GM11168 (cell line): ENCODE measurements at regions not wholly inside any gene's neighbourhood (a gene's known extent, or its start where the extent isn't known, plus 50 kb on each side); places are given as distances from the start of the nearest gene placed in this dataset.

Experiments used
- in situ Hi-C: fragments of 300-500 bp; cut with MboI; formaldehyde crosslinking; loops from one replicate; pipeline ENCODE4 v1.12.0; 2022; ENCODE audit warnings: low sequenced_read_pairs; ENCODE audit not compliant: unreplicated experiment

DNA sequence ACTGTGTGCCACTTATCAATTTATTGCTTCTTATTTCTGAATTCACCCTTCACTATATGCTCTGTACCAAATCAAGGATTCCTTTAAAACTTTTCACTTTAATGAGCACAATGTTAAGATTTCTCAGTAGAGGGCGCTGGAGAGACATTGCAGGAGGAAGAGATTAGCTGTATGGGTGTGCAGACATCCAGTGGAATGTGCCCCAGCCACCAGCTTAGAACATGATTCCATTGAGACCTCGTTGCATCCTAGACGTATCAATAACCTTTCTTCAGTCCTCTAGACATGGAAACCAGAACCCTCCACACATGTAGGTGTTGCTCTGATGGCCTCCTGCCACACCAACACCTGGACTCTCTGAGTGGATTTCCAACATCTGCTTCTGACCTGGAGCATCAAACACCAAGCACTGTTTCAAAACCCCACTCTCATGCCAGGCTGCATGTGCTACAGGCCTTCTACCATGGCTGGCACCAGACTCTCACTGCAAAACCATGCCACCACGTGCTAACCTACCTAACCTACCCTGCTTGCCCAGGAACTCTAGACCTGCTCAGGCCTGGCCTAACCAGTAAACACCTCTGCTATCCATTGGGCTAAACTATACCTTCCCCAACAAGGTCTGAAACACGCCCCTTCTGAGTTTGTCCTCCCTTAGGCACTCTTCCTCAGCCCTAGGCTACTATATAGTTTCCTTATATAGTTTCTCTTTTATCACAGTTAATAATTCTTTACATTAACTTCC lies 633.2 kb upstream of the PKDCC start:
- in situ Hi-C loops = loop anchor here (10.0 kb wide), 1 partner anchor 370 kb away; no protein-coding TSS in a partner anchor

DNA sequence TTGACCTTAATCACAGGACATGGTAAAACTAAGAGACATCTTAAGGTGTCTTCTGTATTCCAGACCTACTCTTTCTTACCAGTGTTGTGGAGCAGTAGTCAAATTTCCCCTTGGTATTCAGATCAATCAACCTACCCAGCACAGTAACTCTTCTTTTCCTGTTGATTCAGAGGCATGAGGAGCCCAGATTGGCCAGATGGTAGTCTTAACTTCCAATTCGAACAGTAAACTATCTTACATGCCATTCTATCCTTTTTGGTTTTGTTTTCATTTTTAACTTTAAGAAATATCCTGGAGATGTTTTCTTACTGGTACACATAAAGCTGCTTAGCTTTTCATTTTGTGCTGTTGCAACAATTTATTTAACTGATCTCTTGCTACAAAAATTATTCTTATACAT lies 630.3 kb upstream of the PKDCC start:
- in situ Hi-C loops = loop anchor here (10.0 kb wide), 1 partner anchor 367 kb away; no protein-coding TSS in a partner anchor

DNA sequence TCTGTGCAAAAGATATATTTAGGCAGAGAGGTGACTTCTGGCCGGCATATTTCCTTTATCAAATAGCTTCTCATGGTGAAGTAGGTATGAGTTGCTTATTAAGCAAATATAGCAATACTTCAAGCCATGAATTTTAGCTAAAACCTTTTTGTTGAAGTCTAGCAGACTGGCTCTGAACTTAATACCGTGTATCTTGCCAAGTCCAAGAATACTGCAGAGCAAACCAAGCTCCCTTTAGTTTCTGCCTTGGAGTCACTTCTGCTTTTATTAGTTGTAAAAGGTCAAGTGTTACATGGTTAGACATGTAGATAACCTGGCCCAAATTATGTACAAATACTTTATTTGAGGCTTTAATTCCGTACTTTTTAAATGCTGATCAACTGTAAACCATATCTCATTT lies 627.6 kb upstream of the PKDCC start:
- in situ Hi-C loops = no loop called here

DNA sequence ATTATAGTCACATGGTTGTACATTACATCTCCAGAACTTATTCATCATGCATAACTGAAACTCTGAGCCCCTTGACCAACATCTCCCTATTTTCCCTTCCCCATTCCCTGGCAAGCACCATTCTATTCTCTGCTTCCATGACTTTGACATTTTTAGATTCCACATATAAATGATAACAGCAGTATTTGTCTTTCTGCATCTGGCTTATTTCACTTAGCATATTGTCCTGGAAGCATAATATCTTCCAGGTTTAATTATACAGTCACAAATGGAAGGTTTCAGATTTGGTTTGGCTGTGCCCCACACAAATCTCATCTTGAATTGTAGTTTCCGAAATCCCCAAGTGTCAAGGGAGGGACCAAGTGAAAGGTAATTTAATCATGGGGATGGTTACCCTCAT lies 626.9 kb upstream of the PKDCC start:
- in situ Hi-C loops = no loop called here

DNA sequence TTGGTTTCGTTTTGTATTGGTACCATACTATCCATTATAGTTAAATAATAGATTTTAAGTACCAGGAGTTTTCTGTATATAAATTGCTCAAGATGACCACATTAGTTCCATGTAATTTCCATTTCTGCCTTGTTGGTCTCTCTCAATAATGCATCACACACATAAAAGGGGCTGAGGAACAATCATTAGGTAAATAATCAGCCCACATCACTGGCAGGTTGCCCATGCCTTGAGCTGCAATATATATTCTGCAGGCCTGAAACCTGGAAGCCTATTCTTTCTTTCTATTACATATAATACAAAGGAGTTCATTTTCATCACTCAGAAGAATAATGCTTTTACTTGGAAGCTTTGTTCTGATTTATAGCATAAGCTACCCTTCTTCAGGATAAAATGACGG lies 616.1 kb upstream of the PKDCC start:
- in situ Hi-C loops = no loop called here

DNA sequence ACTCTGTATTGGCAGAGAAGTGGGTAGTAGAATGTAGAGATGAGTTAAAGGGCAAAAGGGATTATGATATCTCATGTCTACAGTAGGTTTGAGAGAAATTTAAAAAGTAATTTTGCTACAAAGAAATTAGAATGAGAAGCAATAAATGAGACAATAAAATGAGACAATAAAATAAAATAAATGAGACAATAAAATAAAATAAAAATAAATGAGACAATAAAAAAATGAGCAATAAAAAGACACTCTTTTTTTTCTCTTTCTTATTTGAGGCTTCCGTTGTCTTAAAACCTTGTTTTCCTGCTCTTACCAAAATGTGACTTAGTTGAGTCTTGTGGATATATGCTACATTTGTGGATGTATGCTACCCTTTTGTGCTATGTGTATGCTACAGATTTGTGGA lies 615.4 kb upstream of the PKDCC start:
- in situ Hi-C loops = no loop called here

DNA sequence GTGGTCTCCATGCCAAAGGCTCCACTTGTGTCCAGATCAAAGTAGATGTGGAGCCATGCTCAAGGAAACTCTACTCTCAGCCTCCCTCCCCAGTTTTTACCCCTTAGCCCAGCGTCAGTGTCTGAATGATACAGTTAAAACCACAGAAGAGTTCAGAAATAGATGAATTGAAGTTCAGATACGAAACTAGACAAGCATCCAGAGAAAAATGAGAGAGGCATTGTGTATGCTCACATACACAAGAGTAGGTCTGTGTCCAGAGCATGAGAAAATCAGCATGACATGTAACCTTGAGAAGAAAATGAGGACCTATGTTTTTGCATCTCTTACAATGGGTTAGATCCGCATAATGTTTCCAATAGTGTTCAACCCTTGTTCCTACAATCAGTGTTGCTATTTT lies 612.8 kb upstream of the PKDCC start:
- in situ Hi-C loops = no loop called here

DNA sequence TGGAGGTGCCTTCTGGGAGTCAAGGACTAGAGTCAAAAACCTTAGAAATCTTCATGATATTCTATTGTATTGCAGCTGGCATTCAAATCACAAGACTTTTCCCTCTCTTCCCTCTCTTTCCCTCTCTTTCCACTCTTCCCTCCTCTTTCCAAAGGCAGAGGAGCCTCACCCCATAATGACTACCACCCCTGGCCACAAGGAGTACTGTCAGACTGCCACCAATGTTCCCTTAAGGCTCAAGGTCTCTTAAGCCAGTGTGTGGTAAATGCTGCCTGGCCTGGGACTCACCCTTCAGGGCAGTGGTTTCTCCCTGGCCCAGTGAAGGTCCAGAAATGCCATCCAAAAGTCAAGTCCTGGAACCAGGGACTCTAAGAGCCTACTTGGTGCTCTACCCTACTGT lies 605.9 kb upstream of the PKDCC start:
- in situ Hi-C loops = no loop called here

DNA sequence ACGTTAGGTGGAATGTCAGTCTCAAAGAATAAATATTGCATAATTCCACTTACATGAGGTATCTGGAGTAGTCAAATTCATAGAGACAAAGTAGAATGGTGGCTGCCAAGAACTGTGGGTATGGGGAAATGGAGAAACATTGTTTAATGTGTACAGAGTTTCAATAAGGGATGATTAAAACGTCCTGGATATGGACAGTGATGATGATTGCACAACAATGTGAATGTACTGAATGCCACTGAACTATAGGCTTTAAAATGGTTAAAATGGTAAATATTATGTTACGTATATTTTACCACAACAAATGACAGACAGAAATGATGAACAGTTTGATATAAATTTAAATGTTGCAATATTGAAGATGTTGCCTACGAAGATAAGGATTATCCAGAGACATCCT lies 602.0 kb upstream of the PKDCC start:
- in situ Hi-C loops = no loop called here

DNA sequence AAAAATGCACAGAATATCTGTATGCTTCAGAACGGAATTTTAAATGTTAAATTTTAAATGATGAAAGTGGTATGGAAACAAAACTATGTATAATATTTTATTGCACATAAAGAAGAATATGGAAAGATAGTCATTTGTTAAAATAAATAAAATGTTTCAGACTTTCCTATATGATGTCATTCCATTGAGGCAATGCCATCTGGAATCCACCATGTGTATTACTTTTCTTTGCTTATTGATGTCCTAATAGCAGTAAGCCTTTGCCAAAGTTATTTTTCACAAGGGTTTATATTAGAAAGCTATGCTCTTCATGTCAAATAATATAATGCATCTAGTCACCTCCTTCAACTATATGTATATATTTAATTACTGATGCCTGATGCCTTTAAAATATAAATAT lies 601.6 kb upstream of the PKDCC start:
- in situ Hi-C loops = no loop called here

DNA sequence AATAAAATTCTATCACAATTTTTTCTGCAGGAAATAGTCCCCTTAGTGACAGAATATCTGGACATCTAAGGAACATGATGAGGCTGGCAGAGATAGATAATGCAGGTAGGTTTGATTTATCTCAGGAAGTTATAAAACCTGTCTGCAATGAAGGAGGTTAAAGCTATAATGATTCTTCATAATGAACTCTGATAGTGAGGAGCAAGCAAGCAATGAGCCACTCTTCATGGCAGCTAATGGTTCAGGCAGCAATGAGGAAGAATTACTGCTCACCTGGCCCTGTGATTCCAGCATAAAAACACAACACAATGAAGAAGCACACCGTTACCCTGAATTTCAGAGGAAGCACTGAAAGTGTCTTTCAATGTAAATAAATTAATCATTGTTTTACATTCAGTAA lies 599.6 kb upstream of the PKDCC start:
- in situ Hi-C loops = no loop called here

DNA sequence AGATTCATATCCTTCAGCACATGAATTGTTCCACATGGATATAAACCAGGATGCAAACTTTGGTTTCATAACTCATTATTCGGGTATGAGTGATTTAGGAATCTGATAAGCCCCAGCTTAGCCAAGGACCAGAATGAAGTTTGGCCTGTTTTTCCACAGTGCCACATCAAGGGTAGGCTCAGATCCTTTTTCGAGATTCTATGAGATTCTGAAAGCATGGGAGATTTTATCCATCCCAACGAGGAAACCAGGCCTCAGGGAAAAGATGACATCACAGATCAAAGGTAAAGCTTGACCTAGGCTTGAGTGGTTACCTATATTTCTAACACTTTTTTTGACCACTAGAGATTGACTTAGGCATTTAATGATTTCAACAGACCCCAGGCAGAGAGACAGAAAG lies 590.8 kb upstream of the PKDCC start:
- in situ Hi-C loops = no loop called here

DNA sequence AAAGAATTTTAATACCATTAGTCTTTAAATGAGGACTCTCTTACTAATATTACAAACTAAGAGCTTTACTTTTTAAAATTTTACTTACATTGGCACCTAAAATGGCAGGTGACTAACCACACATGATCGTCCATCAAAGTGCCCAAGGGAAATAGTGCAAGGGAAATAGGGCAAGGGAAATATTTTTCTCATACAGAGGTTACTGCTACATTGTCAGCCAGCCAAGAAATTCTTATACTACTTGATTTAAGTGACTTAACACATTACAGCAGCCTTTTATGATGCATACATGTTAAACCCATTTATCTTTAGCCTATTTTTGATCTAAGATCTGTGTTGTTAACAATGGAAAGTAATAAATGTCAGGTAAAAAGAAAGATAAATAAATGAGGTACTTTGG lies 587.2 kb upstream of the PKDCC start:
- in situ Hi-C loops = no loop called here

DNA sequence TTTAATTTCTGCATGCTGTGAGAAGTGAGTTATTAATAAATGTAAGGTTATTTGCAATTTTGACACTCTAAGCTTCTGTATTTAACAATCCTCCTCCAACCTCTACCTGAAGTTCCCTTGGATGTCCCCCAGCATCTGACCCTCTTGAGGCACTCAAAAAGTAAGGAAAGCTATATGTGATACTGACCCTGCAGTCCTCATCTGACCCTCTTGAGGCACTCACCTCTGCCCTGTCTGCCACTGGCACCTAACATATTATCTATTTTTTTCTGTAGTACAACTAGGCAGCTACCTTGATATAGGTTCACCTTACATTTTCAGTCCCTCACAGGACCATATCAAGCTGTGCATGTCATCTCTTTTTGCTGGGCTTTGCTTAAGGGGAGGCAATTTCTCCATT lies 583.4 kb upstream of the PKDCC start:
- in situ Hi-C loops = no loop called here

DNA sequence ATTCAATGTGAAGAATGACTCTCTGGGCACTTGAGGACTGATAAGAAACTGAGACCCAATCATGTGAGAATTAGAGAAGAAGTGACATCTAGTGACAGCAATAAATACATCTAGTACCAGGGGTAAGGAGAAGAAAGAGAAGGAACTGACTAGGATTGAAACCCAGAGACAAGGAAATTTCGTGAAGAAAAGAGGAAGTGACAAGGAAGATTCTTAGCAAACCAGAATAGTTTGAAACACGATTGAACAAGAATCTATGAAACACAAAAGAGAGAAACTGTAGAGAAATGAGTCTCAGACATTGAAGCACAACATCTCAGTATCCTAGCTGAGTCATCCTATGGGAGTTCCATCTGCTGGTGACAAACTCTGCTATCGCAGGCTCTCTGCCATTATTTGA lies 571.9 kb upstream of the PKDCC start:
- in situ Hi-C loops = no loop called here

DNA sequence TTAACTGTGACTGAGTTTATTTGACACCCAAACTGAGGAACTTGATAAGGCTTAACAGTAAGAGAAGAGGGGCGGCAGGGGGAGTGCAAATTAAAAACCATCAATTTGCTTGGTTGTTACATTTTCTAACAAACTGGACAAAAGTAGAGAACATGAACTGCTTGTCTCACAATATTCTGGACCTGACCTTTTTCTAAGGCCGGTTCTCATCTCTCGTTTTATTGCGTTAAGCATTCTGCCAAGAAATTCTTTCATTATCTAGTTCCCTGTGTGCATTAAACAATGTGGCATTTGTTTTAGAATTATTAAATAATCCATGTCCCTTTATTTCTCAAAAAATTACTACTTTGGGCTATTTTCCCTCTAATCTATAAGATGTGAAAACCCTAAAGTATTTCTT lies 565.2 kb upstream of the PKDCC start:
- in situ Hi-C loops = no loop called here

DNA sequence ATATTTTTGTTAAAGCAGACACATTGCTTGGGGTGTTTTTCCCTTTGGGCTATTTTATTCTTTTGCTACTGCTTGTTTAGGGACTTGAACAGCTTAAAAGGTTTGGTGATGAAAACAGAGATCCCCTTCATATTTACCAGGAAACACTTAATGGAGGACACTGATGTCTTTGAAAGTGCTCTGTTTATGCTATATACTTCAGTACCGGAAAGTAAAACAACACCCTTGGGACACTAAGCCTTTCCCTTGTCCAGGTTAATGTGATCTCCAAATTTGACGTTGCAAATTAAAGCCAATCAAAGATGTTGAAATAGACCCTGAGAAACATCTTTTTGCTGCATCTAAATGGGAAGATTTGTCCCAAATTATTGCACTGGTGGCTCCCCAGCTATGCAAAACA lies 564.6 kb upstream of the PKDCC start:
- in situ Hi-C loops = no loop called here

DNA sequence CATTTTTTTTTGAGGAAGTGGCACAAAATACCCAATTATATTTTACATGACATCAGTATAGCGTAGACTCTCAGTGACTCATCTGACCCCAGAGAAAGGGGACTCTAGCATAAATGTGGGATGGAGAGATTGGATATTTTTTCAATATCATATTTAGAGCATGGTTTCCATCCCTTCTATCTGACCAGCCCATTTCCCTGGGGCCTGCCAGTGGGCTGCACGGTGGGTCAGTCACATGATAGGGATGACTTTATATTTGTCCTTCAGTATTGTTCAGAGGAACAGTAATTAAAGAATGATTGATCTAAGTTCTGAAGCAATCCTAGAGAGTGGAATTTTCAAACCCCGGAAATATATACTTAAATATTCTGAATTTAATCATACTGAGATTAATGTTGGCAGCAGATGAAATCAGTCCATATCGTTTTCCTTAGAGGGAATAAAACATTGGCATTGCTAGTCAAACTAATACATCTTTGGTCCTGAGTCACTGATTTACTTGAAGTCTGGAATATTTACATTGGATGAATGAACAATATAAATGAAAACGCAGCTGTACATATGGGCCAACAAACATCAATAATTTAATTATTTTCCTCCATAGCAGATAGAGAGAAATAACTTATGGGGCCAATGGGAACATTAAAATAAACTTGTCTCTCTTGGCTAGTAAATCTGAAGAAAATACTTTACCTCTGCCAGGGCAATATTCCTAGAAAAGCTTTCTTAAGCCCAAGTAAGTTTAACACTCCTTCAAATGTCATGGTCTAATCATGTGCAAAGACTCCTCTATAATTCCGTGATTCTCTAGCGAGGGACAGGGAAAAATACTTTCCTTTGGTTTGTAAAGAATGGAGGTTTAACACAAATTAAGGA lies 563.6 kb upstream of the PKDCC start:
- in situ Hi-C loops = no loop called here

DNA sequence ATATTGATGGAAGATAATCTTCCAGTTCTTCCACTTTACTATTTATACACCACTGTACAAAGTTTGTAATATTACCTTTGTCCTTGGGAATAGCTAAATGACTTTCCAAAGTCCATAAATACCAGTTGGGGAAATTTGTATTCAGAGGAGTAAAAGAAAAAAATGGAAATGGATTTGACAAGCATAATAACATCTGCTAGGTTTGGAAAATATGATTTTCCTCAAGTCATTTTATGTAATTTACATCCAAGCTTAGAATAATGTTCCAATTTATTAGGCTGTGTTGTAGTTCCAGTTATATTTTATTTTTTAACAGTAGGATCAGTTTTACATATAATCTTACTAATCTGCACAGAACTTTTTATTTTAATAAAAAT lies 563.0 kb upstream of the PKDCC start:
- in situ Hi-C loops = no loop called here

DNA sequence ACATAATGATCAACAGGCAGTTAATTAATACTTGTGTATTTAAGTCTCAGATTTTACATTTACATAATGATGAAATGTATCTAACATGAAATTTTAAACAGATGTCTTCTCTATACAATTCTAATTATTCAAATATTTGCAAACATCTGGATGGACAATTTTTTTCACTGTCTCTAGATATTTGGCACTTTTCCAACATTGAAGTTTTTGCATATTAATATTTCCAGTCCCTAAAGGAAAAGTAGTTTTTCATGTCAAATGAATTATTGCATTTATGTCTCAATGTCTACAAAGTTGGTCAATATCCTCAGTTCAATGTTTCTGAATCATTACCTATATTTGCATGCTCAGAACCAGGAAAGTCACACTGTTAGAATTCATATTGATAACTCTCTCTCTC lies 560.9 kb upstream of the PKDCC start:
- in situ Hi-C loops = no loop called here

DNA sequence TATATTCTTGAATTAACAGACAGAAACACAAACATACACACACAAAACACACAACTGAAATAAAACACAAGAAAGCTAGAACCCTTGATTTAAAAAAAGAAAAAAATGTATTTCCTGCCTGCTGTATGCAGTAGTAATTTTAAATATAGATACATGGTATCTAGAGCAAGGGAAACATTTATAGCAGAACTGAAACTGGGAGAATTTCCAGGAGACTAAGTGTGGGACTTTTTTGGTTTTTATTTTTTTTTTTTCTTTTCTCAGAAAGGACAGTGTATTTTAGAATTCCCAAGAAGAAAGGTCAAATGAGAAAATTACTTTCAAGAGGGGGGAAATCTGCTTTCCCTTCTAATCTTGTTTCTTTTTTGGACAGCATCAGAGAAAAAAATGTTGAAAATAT lies 558.9 kb upstream of the PKDCC start:
- in situ Hi-C loops = no loop called here

DNA sequence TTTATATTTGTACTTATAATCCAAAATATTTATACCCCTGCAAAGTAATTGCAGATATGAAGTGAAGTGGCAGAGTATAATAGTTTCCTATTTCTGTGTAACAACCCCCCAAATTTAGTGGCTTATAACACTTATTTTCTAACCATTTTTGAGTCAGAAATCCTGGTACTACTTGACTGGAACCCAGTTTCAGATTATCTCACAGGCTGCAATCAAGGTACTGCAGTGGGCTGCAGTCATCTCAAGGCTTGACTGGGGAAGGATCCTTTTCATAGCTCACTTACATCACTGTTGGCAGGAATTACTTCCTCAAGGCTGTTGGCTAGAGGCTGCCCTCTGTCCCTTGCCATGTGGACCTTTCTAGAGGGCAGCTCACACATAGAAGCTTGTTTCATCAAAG lies 558.2 kb upstream of the PKDCC start:
- in situ Hi-C loops = no loop called here
